ENCODE measurements at regions not wholly inside any gene's neighbourhood (a gene's known extent, or its start where the extent isn't known, plus 50 kb on each side); places are given as distances from the start of the nearest gene placed in this dataset.

DNA sequence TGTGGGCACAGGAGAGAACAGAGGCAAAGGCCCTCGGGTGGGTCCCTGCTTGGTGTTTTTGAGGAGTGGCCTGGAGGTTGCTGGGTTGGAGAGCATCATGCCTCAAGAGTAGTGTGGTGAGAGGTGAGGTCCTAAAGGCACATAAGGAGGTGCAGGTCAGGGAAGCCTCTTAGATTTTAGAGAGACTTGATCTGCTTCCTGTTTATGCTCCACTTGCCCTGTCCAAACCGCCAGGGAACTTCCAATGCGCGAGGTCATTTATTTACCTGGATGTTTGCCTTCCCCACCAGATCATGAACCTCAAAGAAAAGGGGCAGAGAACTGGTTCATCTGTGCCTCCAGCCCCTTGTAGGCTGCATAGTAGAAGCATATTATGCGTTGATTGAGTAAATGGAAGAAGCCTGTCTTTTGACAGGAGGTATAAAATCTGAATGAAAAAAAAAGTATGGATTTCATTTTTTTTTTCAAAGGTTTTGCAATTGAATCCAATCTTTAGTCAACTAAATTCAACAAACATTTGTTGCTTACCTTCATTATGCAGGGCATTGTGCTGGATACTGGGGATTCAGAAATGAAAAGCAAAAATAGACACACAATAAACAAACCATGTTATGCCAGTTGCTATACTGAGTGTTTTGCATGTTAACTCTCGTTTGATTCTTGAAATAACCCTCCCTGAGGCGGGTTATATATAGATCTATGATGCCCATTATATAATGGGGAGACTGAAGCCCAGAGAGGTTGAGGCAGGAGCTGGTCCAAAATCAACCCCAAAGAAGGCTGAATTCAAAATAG is 485.2 kb downstream of the VRK1 start:
- TF ChIP-seq ZBTB7A (IDR thresholded peaks at IDR 0.05; ENCODE audit: low read depth) (no peak), FOXM1 (IDR thresholded peaks at IDR 0.05; ENCODE audit: borderline replicate concordance, low read depth) (no peak), EP300 (IDR thresholded peaks at IDR 0.05; ENCODE audit: borderline replicate concordance) (no peak), MAX (IDR thresholded peaks at IDR 0.05) (no peak), NFIC (IDR thresholded peaks at IDR 0.05) (no peak), REST (IDR thresholded peaks at IDR 0.05; ENCODE audit: low read depth) (no peak), EGR1 (IDR thresholded peaks at IDR 0.05) (no peak), TCF12 (IDR thresholded peaks at IDR 0.05; ENCODE audit: low read depth) (no peak)

GRCh38 chr14:97283005-97283403 is 485.8 kb downstream of the VRK1 start:
- TF ChIP-seq EP300 (IDR thresholded peaks at IDR 0.05; ENCODE audit: borderline replicate concordance) = no peak
- no peak for TF ChIP-seq TAF1 (IDR thresholded peaks at IDR 0.05; ENCODE audit: low read depth)
- TF ChIP-seq USF1 (IDR thresholded peaks at IDR 0.05) = no peak
- no peak for TF ChIP-seq TEAD4 (IDR thresholded peaks at IDR 0.05)

- TF ChIP-seq YY1 (IDR thresholded peaks at IDR 0.05; ENCODE audit: low read depth) = no peak
- no peak for TF ChIP-seq TCF12 (IDR thresholded peaks at IDR 0.05; ENCODE audit: low read depth)
- no peak for TF ChIP-seq ZBTB7A (IDR thresholded peaks at IDR 0.05; ENCODE audit: low read depth)
- TF ChIP-seq FOXM1 (IDR thresholded peaks at IDR 0.05; ENCODE audit: borderline replicate concordance, low read depth) = no peak
- TF ChIP-seq EP300 (IDR thresholded peaks at IDR 0.05; ENCODE audit: borderline replicate concordance) = no peak
- no peak for TF ChIP-seq CEBPB (IDR thresholded peaks at IDR 0.05)
- no peak for TF ChIP-seq REST (IDR thresholded peaks at IDR 0.05; ENCODE audit: low read depth)
- no peak for TF ChIP-seq RAD21 (IDR thresholded peaks at IDR 0.05; ENCODE audit: low read depth)
- no peak for TF ChIP-seq TAF1 (IDR thresholded peaks at IDR 0.05; ENCODE audit: low read depth)
- no peak for TF ChIP-seq USF1 (IDR thresholded peaks at IDR 0.05)
- no peak for TF ChIP-seq TEAD4 (IDR thresholded peaks at IDR 0.05)
Observed at GRCh38 chr14:97283426-97283825, 486.2 kb downstream of the VRK1 start.

GRCh38 chr14:97283841-97284240 is 486.7 kb downstream of the VRK1 start:
- TF ChIP-seq FOXM1 (IDR thresholded peaks at IDR 0.05; ENCODE audit: borderline replicate concordance, low read depth) (no peak), REST (IDR thresholded peaks at IDR 0.05; ENCODE audit: low read depth) (no peak), TCF12 (IDR thresholded peaks at IDR 0.05; ENCODE audit: low read depth) (no peak)

DNA sequence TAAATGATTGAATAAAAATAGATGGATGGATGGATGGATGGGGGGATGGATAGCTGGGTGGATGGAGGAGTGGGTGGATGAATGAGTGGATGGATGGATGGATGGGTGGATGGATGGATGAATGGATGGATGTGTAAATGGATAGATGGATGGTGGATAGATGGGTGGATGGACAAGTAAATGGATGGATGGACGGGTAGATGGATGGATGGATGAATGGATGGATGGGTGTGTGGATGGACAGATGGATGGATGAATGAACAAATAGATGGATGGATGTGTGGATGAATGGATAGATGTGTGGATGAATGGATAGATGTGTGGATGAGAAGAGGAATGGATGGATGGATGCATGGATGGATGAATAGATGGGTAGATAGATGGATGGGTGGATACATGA is 490.8 kb downstream of the VRK1 start:
- TF ChIP-seq FOXM1 (IDR thresholded peaks at IDR 0.05; ENCODE audit: borderline replicate concordance, low read depth) (no peak), MAX (IDR thresholded peaks at IDR 0.05) (no peak), EP300 (IDR thresholded peaks at IDR 0.05; ENCODE audit: borderline replicate concordance) (no peak), TAF1 (IDR thresholded peaks at IDR 0.05; ENCODE audit: low read depth) (no peak), YY1 (IDR thresholded peaks at IDR 0.05; ENCODE audit: low read depth) (no peak), RAD21 (IDR thresholded peaks at IDR 0.05; ENCODE audit: low read depth) (no peak), USF1 (IDR thresholded peaks at IDR 0.05) (no peak), CREB1 (IDR thresholded peaks at IDR 0.05; ENCODE audit: low read depth) (no peak), EGR1 (IDR thresholded peaks at IDR 0.05) (no peak), TCF12 (IDR thresholded peaks at IDR 0.05; ENCODE audit: low read depth) (no peak), NFIC (IDR thresholded peaks at IDR 0.05) (no peak), REST (IDR thresholded peaks at IDR 0.05; ENCODE audit: low read depth) (no peak), CEBPB (IDR thresholded peaks at IDR 0.05) (no peak), ZBTB7A (IDR thresholded peaks at IDR 0.05; ENCODE audit: low read depth) (no peak), TEAD4 (IDR thresholded peaks at IDR 0.05) (no peak)
